HG03520 (cell line): ENCODE measurements at regions not wholly inside any gene's neighbourhood (a gene's known extent, or its start where the extent isn't known, plus 50 kb on each side); places are given as distances from the start of the nearest gene placed in this dataset.
"Not testable (repeated sequence)": the region's sequence is repeated elsewhere in the genome, so short reads cannot be mapped to it uniquely, and the experiment has no call there.

Experiments
- ATAC-seq: cut with Tn5 transposase; IDR thresholded peaks from one replicate; pipeline ENCODE4 v1.9.1; 2021; ENCODE audit warnings: mild to moderate bottlenecking, moderate library complexity; ENCODE audit not compliant: unreplicated experiment

DNA sequence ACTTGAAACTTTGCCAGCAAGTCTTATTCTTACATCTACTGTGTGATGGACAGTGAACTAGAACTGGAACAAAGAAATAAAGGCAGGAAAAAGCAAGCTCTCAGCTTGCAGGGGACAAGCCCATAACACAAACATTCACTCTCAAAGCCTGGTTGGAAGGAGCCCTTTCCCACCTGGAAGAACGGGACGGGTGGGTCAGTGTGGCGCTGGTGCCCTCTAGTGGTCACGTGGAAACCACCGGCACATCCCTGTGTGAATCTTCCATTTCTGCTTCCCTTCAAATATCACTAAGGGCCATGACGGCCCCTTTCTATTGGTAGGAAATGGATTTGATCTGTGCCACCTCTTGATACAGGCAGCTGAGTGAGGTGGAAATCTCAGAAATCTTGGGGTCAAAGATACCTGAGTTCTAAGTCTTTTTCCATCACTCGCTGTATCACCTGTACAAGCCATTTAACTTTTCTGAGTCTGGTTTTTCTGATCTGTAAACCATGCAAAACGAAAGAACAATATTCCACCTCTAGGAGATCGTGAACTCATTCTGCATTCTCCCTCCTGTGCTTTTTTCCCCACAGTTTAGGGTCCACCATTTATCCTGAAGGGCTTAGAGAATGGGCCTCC lies 211.6 kb downstream of the MSX2 start:
- no peak for ATAC-seq

DNA sequence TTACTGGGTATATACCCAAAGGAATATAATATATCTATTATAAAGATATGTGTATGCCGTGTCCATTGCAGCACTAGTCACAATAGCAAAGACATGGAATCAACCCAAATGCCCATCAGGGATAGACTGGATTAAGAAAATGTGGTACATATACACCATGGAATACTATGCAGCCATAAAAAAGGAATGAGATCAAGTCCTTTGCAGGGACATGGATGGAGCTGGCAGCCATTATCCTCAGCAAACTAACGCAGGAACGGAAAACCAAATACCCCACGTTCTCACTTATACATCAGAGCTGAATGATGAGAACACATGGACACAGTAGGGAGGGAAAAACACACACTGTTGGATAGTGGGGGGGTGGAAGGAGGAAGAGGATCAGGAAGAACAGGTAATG lies 206.7 kb downstream of the MSX2 start:
- not testable (repeated sequence) for ATAC-seq

DNA sequence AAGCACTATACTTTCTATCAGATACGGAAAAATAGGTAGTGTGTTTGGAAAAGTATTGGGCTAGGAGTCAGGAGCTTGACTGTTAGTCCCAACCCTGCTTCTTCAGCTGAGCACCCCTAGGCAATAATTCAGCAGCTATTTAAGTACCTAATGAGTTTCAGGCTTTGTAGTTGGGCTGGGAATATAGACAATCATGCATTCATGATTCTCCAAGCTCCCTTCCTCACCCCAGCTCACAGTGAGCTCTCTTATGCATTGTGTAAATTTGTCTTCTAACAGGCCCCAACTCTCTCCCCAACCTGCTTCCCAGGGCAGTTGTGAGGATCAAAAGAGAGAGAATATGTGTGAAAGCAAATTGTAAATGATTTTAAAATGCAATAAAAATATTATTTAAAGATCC lies 201.2 kb downstream of the MSX2 start:
- ATAC-seq, result no peak

GRCh38 chr5:174922955-174923354 lies 198.6 kb downstream of the MSX2 start:
- no peak for ATAC-seq

GRCh38 chr5:174920906-174921550 lies 196.6 kb downstream of the MSX2 start:
- ATAC-seq, result no peak

DNA sequence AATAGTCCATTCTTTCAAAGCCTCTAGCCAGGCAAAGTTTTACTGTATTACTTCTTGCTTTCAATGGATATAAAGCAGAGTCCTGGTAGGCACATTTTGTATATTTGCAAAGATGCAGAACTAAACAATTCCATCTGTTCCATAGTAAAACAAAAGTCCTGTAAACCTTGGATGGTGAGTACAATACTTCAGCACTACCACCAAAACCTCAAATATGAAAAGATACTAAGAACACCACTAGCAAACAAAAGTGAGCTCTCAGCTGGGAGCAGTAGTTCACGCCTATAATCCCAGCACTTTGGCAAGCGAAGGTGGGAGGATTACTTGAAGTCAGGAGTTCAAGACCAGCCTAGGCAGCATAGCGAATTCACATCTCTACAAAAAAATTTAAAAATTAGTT lies 195.0 kb downstream of the MSX2 start:
- ATAC-seq, result no peak

GRCh38 chr5:174918655-174919054 lies 194.3 kb downstream of the MSX2 start:
- ATAC-seq, result no peak

GRCh38 chr5:174917976-174918554 lies 193.7 kb downstream of the MSX2 start:
- no peak for ATAC-seq

- ATAC-seq, result not testable (repeated sequence)
These were observed 193.1 kb downstream of the MSX2 start for GRCh38 chr5:174917435-174917834.

DNA sequence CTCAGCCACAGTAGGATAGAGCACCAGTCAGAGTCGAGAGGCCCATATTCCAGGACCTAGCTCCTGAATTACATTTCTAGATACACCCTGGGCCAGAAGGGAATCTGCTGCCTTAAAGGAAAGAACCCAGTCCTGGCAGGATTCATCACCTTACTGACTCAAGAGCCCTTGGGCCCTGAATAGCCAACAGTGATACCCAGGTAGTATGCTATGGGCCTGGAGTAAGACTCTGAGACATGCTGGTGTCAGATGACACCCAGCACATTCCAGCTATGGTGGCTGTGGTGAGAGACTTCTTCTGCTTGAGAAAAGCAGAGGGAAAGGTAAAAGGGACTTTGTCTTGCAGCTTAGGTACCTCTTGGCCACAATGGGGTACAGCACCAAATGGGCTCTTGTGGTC lies 192.5 kb downstream of the MSX2 start:
- not testable (repeated sequence) for ATAC-seq

- no peak for ATAC-seq
These were observed 191.8 kb downstream of the MSX2 start for GRCh38 chr5:174916227-174916626.

DNA sequence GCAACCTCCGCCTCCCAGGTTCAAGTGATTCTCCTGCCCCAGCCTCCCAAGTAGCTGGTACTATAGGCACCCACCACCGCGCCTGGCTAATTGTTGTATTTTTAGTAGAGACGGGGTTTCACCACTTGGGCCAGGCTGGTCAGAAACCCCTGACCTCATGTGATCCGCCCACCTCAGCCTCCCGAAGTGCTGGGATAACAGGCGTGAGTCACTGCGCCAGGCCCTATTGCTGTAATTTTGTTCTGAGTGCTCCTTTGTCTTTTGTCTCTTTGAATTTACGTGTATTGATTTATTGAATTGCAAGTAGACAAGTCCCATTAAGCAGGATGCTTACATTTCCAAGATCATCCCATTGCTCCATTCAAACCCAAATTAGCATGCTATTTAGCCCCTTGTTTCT lies 186.7 kb downstream of the MSX2 start:
- ATAC-seq, result no peak

- peak; percentile 93 for ATAC-seq
These were observed 185.9 kb downstream of the MSX2 start for GRCh38 chr5:174910245-174910737.

DNA sequence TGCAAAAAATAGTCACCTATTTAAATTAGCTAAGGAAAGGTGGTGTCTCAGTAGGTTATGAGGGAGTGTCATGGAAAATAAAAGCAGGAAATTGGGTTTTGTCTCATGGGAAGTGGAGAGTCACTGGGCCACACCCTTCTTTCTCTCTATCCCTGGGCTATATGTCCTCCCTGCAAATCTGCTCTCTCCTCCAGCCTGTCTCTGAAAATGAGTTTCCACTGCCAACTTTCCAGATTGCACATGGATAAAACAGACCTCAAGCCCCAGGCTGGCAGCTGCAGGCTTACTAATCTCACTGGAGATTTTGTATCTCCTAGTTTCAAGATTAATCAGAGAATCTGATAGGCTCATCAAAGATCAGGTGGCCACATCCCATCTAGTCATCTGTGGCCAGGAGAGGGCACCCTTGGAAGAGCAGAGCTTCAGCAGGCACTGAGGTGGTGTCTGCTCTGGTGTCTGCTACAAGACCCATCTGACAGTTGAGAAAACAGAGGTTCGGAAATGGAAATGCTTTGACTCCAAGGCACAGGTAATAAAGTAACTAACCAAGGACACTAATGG lies 178.9 kb downstream of the MSX2 start:
- ATAC-seq, result no peak

DNA sequence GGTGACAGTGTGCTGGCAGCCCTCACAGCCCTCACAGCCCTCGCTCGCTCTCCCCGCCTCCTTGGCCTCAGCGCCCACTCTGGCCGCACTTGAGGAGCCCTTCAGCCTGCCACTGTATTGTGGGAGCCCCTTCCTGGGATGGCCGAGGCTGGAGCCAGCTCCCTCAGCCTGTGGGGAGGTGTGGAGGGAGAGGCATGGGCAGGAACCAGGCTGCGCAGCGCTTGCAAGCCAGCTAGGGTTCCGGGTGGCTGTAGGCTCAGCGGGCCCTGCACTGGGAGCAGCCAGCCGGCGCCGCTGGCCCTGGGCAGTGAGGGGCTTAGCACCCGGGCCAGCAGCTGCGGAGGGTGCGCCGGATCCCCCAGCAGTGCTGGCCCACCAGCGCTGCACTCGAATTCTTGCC lies 177.0 kb downstream of the MSX2 start:
- no peak for ATAC-seq

DNA sequence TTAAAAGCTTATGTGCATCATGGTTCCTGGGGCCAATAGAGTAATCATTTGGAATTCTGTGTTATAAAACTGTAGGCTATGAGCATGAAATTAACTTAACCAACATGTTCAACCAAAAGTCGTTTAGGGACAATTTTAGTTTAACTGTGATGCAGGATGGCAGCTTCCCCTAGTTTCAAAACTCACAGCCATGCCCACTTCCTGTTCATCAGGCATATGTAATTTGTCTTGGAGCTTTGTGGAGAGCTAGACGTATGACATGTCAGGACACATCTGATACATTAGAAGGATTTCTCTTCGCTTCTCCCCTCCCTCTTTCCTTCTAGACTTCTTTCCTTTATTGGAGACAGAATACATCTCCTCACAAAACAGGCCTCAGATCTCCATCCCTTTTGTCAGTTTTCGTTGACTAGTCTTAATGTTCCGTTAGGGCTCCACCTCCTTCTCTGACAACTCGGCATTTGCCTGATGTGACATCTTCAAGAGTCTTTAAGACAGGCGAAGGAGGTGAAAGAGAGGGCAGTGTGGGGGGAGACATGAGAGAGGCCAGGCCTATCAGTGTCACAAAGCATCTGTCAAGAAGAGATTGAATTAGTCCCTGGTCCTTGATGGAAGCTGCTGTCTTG lies 176.0 kb downstream of the MSX2 start:
- ATAC-seq, result no peak

DNA sequence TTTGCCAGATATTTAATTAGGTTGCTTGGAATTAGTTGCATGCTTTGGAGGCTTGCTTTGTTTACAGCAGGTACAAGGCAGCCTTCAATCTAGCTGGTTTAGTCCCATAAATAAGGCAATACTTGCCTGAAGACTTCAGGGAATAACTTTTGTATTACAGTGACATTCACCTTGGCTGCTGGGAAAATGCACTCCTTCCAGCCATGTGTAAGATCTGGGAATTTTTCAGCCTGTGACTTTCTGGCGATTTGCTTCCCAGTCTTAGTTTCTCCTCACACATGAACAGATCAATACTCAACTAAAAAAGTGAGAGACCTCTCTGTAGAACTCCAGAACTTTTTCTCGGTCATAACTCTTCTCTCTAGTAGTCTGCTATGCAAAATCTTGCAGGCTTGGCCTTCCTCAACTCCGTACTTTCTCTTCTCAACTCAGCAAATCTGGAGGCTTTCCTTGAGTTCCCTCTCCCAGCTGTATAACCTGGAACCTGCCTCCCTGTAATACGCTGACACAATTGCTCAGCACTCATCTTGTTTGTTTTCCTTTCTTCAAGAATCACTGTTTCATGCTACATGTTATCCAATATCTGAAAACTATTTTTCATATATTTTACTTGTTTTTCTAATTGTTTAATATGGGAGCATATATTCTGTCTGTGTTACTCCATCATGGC lies 173.0 kb downstream of the MSX2 start:
- no peak for ATAC-seq

DNA sequence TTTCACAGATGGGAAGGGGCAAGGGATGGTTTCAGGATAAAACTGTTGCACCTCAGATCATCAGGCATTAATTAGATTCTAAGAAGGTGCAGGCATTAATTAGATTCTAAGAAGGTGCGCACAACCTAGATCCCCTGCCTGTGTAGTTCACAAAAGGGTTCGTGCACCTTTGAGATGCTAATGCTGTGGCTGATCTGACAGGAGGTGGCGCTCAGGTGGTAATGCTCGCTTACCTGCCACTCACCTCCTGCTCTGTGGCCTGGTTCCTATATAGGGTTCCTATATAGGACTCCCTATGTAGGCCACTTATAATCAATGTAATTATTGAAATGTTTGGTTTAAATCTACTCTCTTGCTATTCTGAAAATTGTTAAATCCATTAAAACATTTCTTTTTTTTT lies 171.0 kb downstream of the MSX2 start:
- ATAC-seq, result no peak

DNA sequence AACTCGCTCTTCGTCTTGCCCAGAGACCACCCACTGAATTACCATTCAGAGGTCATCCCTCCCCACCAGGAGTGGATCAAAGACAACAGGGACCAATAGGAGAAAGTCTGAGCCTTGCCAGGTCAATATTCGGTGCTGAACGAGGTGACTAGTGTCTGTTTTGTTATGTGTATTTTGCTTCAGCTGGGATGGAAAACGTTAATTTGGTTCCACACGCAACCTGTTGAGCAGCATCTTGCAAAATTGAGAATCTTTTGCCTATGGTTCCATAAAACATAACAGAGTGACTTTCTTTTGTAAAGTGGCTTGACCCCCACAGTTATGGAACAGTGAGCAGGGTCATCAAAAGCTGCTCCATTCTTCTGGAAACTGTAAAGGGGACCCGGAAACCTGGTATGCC lies 168.4 kb downstream of the MSX2 start:
- ATAC-seq, result no peak

DNA sequence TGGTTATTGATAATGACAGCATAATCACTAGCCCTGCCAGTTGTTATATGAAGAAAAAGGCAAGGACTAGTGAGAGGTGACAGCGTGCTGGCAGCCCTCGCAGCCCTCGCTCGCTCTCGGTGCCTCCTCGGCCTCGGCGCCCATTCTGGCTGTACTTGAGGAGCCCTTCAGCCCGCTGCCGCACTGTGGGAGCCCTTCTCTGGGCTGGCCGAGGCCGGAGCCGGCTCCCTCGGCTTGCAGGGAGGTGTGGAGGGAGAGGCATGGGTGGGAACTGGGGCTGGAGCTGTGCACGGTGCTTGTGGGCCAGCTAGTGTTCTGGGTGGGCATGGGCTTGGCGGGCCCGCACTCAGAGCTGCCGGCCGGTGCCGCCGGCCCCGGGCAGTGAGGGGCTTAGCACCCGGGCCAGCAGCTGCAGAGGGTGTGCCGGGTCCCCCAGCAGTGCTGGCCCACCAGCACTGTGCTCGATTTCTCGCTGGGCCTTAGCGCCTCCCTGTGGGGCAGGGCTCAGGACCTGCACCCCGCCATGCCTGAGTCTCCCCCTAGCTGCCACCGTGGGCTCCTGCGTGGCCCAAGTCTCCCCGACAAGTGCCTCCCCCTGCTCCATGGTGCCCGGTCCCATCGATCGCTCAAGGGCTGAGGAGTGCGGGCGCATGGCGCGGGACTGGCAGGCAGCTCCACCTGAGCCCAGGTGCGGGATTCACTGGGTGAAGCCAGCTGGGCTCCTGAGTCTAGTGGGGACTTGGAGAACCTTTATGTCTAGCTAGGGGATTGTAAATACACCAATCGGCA lies 156.2 kb downstream of the MSX2 start:
- ATAC-seq, result not testable (repeated sequence)
